ENCODE measurements at regions not wholly inside any gene's neighbourhood (a gene's known extent, or its start where the extent isn't known, plus 50 kb on each side); places are given as distances from the start of the nearest gene placed in this dataset.

DNA sequence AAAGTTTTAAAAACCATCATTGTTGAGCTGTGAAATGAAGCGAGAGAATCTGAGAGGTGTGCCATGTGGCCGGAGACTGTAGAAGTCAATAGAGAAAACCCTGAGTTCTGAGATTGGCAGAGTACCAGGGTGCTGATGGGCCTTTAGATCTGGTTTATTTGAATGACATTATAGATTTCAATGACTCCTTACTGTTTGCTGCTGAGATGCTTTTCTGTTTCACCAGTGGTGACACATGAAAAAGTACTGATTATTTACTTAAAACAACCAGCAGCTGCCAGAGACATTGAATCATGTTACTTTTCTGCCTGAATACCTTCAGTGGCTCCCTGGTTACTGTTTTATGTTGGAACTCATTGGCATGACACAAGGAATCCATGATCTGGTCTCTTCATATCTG, 602.7 kb upstream of the ZNF804A start:
- TF ChIP-seq, protein P1, sequence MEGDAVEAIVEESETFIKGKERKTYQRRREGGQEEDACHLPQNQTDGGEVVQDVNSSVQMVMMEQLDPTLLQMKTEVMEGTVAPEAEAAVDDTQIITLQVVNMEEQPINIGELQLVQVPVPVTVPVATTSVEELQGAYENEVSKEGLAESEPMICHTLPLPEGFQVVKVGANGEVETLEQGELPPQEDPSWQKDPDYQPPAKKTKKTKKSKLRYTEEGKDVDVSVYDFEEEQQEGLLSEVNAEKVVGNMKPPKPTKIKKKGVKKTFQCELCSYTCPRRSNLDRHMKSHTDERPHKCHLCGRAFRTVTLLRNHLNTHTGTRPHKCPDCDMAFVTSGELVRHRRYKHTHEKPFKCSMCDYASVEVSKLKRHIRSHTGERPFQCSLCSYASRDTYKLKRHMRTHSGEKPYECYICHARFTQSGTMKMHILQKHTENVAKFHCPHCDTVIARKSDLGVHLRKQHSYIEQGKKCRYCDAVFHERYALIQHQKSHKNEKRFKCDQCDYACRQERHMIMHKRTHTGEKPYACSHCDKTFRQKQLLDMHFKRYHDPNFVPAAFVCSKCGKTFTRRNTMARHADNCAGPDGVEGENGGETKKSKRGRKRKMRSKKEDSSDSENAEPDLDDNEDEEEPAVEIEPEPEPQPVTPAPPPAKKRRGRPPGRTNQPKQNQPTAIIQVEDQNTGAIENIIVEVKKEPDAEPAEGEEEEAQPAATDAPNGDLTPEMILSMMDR (IDR thresholded peaks at IDR 0.05): no peak
- no peak for TF ChIP-seq POLR2A (IDR thresholded peaks at IDR 0.05)

Data from vagina (tissue), 2 donors.